Glomerular visceral epithelial cell (primary cell): ENCODE measurements at regions not wholly inside any gene's neighbourhood (a gene's known extent, or its start where the extent isn't known, plus 50 kb on each side); places are given as distances from the start of the nearest gene placed in this dataset.
"Not testable (repeated sequence)": the region's sequence is repeated elsewhere in the genome, so short reads cannot be mapped to it uniquely, and the experiment has no call there.

Source experiments
- DNase-seq: peaks from one replicate; pipeline ENCODE4 v3.0.0-alpha.2; 2016; ENCODE audit errors: extremely low spot score

DNA sequence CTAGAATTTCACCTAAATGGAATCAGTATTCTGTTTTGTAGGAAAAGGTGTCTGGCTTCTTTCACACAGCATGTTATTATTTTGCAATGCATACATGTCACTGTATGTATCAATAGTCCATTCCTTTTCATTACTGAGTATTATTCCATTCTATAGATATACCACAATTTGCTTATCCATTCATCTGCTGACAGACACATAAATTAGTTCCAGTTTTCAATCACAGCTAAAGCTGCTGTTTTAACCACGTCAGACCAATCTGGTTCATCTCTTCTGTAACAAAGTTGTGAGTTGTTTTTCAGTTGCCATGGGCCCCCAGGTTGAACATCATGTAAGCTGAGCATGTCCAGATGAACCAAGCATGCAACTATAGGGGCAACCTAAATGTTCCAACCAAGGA, 282.1 kb upstream of the MKLN1 start:
- no peak for DNase-seq

GRCh38 chr7:131046246-131046645, 281.4 kb upstream of the MKLN1 start:
- no peak for DNase-seq

GRCh38 chr7:131047651-131048304, 279.9 kb upstream of the MKLN1 start:
- DNase-seq: no peak

GRCh38 chr7:131051304-131051703, 276.4 kb upstream of the MKLN1 start:
- DNase-seq: no peak

DNA sequence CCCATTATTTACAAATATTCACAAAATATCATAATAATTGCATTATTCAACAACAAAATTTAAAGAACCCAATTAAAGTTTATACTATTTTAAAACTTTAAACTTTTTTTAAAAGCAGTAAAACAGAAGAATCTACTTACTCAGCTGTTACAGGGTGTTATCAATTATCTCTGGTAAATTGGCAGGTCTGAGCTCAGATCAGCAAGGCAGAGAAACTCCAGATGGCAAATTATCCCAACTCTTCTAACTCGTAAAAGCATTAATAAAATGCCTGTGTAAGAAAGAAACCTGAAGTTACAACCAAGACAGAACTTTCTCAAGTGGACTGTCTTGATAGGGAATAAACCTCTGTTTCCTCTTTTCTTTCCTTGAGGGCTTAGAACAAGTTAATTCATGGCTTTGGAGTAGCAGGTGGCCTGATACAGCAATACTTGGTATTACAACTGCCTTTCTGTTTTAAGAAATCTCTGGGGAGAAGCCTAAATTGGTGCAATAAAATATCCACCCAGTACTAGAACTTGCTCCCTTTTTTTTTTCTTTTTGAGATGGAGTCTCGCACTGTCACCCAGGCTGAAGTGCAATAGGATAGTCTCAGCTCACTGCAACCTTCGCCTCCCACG, 275.3 kb upstream of the MKLN1 start:
- no peak for DNase-seq

DNA sequence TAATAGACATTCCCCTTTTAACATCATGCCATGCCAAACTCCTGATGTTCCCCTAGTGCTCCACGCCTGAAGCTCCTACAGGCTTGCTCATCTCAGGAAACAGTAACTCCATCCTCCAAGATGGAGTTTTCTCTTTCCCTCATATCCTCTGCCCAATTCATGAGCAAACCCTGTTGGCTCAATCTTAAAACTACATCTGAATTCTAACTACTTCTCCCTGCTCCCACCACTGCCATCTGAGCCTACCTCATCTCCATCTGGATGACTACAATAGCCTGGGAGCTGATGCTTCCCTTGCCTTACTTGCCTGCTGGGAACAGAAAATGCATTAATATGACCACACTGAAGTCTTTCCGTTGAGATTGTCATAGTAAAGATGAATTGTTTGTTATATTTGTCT, 271.7 kb upstream of the MKLN1 start:
- no peak for DNase-seq

GRCh38 chr7:131057015-131057793, 270.5 kb upstream of the MKLN1 start:
- no peak for DNase-seq

DNA sequence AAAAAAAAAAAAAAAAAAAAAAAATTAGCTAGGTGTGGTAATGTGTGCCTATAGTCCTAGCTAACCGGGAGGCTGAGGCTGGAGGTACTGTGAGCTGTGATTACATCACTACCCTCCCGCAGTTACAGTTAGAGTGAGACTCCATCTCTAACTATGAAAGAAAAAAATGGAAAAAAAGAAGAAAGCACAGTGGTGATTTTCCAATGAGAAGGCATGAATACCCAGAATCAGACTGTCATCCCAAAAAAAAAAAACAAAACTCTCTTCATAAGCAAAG, 269.9 kb upstream of the MKLN1 start:
- no peak for DNase-seq

GRCh38 chr7:131058561-131059288, 269.0 kb upstream of the MKLN1 start:
- DNase-seq: not testable (repeated sequence)

DNA sequence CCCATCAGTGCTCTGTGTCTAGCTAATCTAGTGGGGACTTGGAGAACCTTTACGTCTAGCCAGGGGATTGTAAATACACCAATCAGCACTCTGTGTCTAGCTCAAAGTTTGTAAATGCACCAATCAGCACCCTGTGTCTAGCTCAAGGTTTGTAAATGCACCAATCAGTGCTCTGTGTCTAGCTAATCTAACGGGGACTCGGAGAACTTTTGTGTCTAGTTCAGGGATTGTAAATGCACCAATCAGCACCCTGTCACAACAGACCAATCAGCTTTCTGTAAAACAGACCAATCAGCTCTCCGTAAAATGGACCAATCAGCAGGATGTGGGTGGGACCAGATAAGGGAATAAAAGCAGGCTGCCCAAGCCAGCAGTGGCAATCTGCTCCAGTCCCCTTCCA, 268.3 kb upstream of the MKLN1 start:
- DNase-seq: not testable (repeated sequence)

DNA sequence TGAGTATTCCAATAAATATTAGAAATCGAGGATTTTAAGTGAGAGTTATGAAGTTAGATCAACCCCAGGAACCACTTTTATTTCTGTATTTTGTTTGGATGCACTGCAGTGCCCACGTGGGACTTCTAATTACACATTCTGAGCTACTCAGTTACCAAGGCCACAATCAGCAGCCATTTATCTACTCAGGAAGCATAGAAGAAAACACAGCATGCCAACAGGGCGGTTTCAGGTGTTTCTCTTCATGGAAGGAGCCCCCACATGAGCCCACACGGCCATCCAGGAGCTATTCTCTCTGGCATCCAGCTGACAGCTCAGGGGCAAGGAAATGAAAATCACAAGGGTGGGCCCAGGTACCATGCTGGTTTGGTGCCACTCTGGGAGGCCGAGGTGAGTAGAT, 266.5 kb upstream of the MKLN1 start:
- DNase-seq: no peak

- no peak for DNase-seq
These were observed 265.9 kb upstream of the MKLN1 start for GRCh38 chr7:131061818-131062217.

DNA sequence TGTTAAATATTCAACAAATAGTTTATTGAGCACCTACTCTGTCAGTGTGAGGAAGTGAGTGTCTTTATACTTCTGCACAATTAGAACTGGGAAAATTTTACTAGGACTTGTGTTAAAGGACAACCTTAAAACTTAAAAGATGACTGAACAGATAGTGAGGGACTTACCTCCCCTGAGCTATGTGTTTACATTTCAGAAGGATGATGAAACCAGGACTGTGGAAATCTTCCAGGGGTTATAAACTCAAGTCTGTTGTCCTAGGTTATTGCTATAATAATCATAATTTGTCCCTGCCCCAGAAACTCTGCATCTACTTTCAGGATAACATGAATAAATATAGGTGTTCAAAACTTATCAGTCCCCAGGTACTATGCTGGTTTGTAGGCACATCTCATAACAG, 261.0 kb upstream of the MKLN1 start:
- no peak for DNase-seq

GRCh38 chr7:131067220-131067619, 260.5 kb upstream of the MKLN1 start:
- DNase-seq: no peak

DNA sequence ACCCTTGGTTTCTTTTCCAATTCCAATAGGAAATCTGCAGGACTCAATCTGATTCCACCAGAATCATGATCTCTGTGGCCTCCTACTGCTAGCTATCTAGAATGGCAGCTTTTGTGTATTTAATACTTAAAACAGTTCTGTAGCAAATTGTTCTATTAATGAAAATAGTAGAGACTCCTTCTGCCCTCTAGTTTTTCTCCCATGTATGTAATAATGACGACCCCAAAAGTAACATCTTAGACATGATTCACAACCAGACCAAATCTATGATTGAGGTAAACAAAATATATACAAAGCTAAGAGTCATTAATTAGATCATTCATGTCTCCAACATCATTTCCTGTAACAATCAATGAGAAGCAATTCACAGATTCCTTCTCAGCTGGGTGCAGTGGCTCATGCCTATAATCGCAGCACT, 259.1 kb upstream of the MKLN1 start:
- no peak for DNase-seq

DNA sequence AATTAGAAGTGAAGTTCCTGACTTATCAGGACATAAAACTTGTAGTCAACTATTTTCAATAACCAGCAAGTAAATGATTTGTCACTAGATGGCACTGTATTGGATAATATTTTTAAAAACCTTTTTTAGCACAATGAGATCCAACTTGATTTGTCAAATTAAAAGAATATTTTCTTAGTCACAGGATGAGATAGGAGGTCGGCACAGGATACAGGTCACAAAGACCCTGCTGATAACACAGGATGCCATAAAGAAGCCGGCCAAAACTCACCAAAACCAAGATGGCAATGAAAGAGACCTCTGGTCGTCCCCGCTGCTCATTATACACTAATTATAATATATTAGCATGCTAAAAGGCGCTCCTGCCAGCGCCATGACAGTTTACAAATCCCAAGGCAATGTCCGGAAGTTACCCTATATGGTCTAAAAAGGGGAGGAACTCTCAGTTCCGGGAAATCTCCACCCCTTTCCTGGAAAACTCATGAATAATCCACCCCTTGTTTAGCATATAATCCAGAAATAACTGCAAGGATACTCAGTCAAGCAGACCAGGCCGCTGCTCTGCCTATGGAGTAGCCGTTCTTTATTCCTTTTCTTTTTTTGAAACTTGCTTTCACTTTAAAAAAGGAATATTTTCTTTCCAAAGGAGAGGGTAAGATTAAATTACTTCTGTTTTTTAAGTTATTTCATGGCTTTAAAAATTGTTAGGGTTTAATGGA, 255.7 kb upstream of the MKLN1 start:
- DNase-seq: no peak

- no peak for DNase-seq
These were observed 255.1 kb upstream of the MKLN1 start for GRCh38 chr7:131072505-131073091.

DNA sequence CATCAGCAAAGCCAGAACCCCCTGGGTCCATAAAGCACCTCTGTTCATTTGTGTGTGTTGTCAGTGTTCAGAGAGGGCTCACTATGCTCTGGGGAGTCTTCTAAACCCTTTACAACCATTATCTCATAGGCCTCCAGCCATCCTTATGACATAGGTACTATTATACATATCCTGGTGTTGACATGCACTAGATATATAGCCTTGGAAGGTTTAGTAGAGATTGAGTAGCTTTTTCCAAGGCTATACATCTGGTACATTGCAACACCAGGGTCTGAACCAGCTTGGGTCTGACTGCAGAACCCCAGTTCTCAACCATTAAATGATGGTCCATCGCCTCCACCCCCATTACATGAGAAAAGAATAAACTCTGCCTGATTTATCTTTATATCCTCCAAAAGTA, 253.6 kb upstream of the MKLN1 start:
- DNase-seq: no peak

DNA sequence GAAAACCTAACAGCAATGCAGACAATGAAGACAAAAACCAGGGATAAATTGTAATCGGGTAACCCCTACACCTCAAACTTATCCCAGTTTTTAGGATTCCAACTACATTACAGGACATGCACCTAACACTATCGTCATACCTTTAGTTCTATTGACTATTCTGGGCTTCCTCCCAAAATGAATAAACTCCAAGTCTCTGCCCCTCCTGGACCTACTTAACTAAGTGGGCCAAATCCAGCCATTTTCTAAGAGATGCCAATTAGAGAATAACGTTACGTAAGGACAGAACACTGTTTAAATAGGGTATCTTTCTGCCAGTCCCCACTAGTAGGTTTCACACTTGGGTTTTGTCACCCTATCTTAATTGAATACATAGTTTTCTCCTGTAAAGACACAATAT, 253.1 kb upstream of the MKLN1 start:
- no peak for DNase-seq

GRCh38 chr7:131075406-131075805, 252.3 kb upstream of the MKLN1 start:
- no peak for DNase-seq

GRCh38 chr7:131076032-131076431, 251.6 kb upstream of the MKLN1 start:
- no peak for DNase-seq
